HG03469 (cell line): ENCODE measurements at regions not wholly inside any gene's neighbourhood (a gene's known extent, or its start where the extent isn't known, plus 50 kb on each side); places are given as distances from the start of the nearest gene placed in this dataset.
"Not testable (repeated sequence)": the region's sequence is repeated elsewhere in the genome, so short reads cannot be mapped to it uniquely, and the experiment has no call there.

Experiments
- ATAC-seq: cut with Tn5 transposase; IDR thresholded peaks from one replicate; pipeline ENCODE4 v1.9.1; 2021; ENCODE audit warnings: mild to moderate bottlenecking, moderate library complexity, moderate number of reproducible peaks; ENCODE audit not compliant: unreplicated experiment

DNA sequence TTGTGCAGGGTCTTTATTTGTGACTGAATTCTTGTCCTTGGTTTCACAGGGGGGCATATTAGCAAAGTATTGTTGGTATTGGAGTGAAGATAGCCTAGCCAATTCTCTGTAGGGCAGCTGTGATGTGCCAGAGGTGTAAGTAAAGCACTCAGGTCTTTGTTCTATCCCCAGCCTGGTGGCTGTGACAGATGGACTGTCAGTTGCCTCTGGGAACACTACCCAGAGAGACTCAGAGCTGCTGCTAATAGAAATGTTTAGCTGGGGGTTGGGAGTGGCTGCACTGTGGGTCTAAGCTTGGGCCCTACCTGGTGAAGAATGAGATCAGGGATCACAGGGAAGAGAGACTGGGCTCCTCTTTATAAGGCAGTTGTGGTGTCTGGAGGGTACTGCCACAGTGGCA, 1006.5 kb upstream of the TYRP1 start:
- no peak for ATAC-seq

DNA sequence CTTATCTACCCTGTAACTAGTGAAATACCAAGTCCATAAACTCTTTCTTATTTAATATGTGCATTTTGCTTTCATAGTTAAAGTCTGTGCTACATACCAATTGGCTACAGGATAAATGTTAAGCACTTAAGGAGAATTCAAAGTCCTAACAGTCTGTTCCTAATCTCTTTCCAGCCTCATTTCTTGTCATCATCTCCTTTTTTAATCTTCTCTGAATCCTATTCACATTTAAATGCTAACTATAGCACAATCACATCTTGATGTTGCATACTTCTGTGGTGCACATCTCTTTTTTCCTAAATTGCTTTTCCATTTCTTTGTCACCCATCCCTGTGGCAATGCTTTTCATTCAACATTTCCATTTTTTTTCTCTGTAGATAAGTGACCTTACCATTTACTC, 996.1 kb upstream of the TYRP1 start:
- ATAC-seq: no peak

DNA sequence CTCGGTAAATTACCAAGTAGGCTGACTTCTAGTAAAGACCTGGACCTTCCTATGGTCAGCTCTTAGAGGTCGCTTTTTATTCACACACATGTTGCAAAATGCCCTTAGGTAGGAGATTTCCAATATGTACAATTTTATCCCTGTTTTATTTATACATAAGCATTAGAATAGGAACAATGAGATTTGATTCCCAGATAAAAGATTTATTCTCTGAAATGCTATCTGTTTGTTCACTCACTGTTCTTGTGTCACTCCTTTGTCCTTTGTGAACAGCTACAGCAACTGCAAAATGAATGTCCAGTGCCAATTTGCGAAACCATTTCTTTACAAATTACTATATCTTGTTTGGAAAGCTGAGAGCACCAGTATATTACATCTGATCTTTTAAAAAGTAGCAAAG, 991.5 kb upstream of the TYRP1 start:
- no peak for ATAC-seq

DNA sequence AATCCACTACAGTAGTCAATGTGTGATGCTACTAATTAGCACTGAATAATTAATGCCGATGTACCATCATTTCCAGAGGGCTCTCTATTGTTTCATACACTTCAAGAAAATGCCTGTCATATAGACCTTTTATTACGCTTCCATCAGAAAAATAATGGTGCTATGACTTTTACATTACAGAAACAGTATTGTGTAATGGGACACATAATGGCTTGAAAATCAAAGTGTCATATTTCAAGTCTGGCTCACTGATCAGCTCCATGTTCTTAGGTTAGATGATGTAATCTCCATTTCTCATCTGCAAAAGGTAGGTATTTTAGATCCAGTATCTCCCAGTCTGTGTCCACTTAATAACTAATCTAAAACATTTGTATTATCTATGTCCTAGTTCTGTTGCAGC, 990.6 kb upstream of the TYRP1 start:
- no peak for ATAC-seq

DNA sequence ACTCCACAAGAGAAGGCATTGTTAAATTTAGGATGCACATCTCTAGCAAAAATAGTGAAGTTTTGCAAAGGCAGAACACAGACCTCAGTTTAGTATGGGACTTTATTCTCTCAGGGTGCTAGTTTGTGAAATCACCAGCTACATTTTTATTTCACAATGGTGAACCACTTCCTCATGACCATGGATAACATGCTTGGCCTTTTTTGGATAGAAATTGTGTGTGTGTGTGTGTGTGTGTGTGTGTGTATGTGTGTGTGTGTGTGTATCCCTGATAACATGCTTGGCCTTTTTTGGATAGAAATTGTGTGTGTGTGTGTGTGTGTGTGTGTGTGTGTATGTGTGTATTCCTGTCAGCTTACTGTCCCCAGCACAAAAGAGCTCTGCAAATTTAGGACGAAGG, 989.0 kb upstream of the TYRP1 start:
- not testable (repeated sequence) for ATAC-seq

DNA sequence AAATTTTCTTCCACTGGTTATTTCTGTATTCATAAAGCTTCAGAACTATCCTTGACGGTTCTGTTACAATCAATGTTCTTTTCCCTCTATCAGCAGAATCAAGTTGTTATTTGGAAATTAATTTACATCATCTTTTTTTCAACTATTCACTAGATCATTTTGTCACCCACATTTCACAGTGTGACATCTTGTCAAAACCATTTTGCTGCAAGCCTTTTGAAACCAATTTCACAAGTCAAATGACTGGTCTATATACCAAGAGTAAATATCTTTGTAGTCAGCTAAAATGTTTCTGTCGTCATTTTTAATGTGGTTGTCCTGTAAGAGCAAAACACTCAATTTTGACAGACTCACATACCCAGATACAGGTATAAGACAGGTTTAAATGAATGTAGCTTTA, 984.3 kb upstream of the TYRP1 start:
- no peak for ATAC-seq

DNA sequence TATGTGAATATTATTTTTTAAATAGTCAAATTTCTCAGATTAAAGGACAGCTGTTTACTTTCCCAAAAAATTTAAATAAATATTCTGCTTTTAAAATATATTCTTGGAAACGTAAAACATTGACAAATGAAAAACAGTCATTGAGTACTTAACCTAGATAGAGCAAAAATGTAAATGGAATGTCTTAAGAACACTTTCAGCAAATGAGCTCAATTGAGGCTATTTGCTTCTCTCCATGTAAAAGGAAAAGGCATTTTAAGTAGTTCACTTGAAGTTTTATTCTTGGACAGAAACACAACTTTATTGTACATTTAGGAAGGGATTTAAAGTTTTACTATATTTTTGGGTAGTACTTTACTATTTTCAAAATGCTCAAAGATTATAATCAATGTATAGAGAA, 983.6 kb upstream of the TYRP1 start:
- ATAC-seq: no peak

DNA sequence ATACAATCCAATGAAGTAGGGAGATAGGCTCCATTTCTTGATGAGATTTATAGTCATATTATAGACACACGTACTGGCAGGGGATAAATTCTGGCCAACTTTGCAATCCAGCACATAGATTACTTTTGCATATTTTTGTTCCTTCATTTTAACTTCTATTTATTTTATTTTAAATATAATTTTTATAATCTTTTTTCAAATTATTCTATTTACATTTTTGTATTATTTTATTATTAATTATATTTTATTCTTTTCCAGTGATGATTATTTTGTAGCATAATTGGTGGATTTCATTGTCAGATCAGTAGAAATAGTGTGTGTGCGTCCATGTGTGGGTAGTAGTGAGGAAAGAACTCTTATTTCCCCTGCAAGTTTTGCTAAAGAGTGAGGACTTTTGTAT, 980.1 kb upstream of the TYRP1 start:
- no peak for ATAC-seq

DNA sequence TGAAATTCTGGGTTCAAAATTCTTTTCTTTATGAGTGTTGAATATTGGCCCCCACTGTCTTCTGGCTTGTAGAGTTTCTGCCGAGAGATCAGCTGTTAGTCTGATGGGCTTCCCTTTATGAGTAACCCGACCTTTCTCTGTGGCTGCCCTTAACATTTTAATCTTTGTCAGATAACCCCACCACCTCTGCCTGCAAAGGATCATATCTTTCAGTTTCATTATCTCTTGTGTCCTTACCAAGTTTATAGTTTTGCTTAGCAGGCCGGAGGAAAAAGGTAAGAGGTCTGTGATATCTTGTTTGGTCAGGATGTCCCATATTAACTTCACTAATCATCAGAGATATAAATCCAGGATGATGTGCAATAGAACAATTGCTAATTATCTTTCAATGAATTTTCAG, 970.2 kb upstream of the TYRP1 start:
- ATAC-seq: no peak

DNA sequence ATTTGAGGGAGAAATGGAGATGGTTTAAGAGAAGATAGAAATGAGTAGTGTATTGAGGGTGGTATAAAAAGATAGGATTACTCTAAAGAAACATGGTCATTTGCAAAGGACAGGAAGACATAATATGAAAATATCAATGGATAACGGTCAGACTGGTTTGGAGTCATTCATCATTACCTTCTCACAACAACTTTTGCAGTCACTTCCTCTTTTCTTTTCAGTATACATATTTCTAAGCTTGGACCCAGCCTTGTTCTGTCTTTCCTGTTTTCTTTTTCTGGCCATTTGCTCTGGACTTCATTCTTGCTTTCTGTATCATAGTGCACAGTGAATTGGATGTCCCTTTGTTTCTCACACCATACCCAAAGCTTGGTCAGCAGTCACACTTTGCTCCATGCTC, 966.5 kb upstream of the TYRP1 start:
- ATAC-seq: no peak

DNA sequence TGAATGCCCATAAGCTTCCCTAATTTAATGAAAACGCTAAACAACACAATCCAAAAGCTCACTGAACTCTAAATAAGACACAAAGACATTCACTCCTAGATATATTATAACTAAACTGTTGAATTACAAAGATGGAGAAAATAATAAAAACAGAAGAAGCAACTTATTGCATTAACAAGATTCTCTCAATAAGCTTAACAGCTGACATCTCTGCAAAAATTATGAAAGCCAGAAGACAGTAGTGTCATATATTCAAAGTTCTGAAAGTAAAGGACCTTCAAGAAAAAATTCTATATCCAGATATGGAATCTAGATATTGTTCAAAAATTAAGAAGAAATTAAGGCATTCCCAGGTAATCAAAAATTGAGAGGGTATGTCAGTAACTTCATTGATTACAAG, 957.8 kb upstream of the TYRP1 start:
- no peak for ATAC-seq

DNA sequence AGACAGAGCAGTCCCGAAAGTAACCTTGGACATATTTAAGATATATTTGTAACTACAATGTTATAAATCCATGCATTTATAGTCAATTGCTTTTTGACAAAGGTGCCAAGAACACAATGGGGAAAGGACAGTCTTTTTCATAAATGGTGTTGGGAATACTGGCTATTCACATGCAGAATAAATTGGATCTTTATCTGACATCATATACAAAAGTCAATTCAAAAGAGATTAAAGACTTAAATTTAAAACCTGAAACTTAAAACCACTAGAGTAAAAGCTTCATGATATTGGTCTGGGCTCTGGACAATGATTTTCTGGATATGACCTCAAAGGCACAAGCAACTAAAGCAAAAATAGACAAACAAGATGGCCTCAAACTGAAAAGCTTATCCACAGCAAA, 950.7 kb upstream of the TYRP1 start:
- no peak for ATAC-seq

DNA sequence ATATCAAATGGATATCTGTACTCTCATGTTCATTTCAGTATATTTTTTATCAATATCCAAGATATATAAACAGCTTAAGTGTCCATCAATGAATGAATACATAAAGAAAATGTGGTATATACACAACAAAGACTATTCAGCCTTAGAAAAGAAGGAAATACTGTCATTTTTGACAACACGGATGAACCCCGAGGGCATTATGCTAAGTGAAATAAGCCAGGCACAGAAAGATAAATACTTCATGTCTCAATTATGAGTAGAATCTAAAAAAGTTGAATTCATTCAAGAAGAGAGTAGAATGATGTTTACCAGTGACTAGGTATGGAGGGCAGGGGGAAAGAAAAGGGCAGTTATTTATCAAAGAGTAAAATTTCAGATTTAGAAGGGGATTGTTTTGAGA, 949.8 kb upstream of the TYRP1 start:
- ATAC-seq: no peak

DNA sequence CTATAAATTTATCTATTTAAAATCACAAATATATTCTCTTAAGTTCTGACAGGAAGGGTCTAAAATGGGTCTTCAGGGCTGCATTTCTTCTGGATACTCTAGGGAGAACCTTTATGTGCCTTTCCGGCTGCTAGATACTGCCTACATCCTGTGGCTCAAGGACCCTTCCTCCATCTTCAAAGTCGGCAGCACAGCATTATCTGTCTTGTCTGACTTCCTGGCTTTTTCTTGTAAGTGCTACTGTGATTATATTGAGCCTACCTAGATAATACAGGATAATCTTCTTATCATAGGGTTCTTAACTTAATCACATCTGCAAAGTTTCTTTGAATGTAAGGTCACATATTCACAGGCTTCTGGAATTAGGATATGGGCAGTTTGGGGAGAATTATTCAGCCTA, 943.8 kb upstream of the TYRP1 start:
- ATAC-seq: no peak

DNA sequence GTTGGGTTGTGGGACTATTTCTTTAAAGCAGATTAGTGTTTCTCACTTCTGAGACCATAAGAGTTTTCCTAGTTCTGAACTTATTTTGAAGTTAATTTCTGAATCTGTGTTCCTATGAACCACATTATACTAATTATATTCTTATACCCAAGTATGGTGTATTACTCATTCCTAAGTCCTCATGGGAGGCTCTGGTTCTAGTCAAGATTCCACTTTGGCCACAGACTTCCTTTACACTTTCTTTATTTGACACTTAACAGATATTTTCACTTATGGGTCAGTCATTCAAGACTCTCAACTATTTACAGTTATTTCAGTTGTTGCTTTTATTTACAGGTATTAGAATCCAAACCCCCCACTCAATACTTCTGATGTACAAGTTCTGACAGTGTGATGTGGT, 937.2 kb upstream of the TYRP1 start:
- ATAC-seq: no peak

DNA sequence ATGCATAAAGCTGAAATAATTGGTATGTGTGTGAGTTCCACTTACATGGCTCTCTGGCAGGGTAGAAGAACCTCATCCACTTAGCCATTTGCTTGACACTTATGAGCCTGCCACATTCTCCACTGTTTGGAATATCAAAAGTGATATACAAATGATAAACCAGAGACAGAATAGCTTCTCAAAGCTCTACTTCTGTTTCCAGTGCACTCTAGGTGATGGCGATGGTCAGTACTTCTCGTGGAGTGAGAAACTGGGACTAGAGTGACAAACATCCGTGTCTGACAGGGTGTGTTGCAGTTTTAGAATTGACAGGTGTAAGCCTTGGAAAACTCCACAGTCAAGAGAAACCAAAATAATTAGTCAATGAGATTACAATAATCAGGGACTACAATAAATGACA, 935.8 kb upstream of the TYRP1 start:
- ATAC-seq: no peak

DNA sequence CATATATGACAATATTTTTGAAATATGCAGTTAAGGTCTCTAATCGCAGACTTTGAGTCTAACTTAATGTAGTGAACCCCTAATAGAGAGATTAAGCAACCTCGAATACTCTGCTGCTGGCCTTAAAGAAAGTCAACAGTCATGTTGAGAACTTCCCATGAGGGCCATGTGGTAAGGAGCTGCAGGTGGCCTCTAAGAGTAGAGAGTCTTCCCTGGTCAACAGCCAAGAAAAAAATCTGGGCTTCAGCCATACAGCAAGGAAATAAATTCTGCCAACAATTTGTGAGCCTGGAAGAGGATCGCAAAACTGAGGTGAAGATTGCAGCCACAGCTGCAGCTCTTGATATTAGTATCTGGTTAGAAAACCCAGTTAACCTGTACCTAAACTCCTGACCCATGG, 935.2 kb upstream of the TYRP1 start:
- ATAC-seq: no peak

DNA sequence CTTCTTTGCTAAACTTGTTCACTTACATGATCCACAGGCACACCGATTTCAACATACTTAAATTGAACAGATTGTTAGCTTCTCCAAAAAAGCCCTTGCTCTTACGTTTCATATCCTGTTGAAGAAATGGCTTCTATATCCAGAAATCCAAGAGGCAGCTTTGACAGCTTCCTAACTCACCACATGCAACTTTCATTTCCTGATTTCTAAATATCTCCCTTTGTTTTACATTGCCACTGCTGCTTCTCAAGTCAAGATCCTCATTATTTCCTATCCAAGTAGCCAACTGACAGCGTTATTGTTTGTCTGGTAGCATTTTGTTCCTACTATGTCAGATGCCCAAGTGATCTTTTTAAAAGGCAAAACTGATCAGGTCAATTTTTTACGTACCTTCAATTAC, 913.2 kb upstream of the TYRP1 start:
- no peak for ATAC-seq

DNA sequence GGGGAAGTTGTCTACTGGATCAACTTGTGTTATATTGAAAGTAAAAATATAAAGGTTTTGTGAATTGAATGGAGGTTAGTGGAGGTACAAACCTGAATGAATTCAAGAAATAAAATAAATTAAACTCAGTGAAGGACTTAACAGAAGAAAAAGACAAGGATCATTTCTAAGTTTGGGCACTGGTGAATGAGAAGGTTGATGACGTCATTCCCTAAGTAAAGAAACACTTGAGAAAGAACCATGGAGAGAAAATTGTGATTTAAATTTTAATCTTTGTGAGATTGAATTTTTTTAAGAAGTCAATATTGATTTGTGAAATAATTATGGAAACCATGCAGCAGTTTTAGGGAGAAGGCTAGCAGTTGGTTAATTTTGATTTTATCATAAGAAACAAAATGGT, 900.3 kb upstream of the TYRP1 start:
- ATAC-seq: no peak

DNA sequence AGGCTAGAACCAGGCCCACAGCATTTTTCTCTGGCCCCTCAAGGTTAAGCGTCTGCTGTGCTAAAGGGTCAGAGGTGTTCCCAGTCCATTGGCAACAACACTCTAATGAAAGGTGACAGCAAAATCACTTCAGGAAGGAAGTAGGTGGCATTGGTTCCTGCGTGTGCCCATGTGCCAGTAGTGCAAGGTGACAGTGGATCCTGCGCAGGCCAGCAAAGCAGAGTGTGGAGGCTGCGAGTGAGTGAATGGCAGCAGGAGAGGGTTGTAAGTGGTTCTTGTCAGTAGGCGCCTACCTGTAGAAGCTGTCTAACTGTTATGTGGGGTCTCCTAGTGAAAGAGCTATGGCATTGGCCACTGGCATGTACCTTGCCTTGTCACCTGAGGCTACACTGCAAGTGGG, 898.2 kb upstream of the TYRP1 start:
- no peak for ATAC-seq

DNA sequence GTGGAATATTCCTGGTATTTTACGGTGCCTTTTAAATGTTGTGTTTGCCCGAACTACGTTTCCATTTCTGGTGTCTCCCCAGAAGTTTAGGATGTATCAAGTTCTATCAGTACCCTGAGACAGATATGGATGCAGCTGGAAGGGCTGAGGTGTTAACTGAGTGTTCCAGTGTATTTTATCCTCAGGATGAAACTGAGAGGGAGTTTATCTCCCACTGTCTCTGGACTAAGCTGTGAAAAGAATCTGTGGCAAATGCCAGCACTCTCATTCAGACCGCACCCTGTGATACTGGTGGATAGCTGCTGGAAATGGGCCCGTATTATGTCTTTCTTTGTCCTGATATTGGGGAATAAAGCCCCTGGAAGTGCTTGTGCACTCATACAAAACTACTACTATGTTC, 887.2 kb upstream of the TYRP1 start:
- no peak for ATAC-seq

DNA sequence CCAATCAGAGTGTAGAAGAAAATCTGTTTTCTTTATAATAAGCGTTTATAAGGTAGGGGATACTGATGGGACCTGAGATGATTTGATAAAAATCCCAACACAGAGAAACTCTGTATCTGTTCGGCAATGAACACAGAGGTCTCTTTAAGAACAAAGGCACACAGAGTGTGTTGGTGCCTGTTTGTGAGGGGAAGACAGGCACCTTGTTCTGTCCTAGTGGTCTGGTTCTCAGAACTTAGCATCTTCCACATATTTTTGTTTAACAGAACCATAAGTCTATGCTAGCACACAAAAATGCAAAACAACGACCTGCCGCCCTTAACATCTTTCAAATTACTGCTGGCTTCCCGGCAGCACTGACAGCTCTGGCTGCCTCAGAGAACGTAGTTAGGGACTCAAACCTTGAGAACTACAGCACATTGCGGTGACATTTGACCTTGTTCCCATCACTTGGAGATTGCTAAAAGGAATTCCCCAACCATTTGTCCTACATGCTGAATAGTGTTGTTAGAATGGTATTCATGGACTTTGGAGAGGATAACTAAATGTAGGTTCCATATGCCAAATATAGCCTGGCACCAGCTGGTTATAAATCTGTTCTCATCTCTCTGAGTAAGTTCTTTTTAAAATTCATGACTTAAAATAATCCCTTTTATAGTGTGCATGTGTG, 871.7 kb upstream of the TYRP1 start:
- ATAC-seq: no peak

DNA sequence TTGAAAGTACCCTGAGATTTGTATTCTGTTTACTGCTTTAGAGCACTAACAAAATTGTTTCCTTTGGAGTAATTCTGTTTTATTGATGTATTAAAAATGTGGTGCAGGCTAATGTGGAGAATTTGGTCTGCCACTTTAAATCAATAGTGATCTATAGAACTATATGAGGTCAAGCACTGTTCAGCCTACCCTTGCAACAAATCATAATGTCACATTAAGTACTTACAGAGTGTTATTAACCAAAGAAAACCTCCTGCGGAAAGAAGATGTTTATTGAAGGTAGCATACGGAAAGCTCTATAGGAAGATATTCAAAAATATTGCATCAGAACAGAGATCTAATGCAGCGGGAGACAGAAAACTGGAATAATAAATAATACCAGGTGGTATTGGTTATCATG, 865.0 kb upstream of the TYRP1 start:
- no peak for ATAC-seq

DNA sequence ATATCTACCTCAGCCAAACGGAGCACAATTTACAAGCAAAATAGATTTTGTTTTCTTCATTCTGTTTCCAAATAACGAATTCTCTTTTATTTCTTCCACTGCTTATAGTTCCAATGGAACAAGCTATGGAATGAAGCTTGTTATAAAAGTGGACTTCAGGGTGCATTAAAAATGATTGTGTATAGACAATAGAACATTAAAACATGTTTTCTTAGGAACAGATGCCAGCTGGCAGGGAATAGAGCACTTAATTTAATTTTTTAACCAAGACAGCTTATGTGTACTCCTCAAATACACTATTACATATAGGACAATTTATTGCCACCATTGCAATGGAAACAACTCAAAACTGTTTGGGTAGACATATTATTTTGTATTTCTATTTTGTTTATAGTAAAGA, 860.1 kb upstream of the TYRP1 start:
- ATAC-seq: no peak
